Suprapubic skin (tissue), 4 donors: ENCODE measurements at regions not wholly inside any gene's neighbourhood (a gene's known extent, or its start where the extent isn't known, plus 50 kb on each side); places are given as distances from the start of the nearest gene placed in this dataset.

Experiments
- DNase-seq, 2 donors: peaks; one replicate each; pipeline ENCODE4 v3.0.0-alpha.2; 2019; ENCODE audit warnings: low spot score in 2 of 2
- H3K27ac ChIP-seq: fragments of 200-600 bp; sonication (generic); one replicate; pipeline ENCODE4 v1.5.1; 2019
- H3K27me3 ChIP-seq: fragments of 200-600 bp; sonication (generic); one replicate; pipeline ENCODE4 v1.5.1; 2019
- H3K36me3 ChIP-seq: fragments of 200-600 bp; sonication (generic); one replicate; pipeline ENCODE4 v1.5.1; 2019
- H3K4me1 ChIP-seq: fragments of 200-600 bp; sonication (generic); one replicate; pipeline ENCODE4 v1.5.1; 2019
- H3K4me3 ChIP-seq: fragments of 200-600 bp; sonication (generic); one replicate; pipeline ENCODE4 v1.5.1; 2019; ENCODE audit warnings: mild to moderate bottlenecking
- H3K9me3 ChIP-seq: fragments of 200-600 bp; sonication (generic); one replicate; pipeline ENCODE4 v1.5.1; 2019
- CTCF ChIP-seq, 2 donors: fragments of 200-600 bp in 1 of 2; fragments of 450-650 bp in 1 of 2; sonication (generic) in 1 of 2; IDR thresholded peaks; one replicate each; pipeline ENCODE4 v1.5.1; 2016 to 2019; ENCODE audit warnings: antibody characterized with exemption in 2 of 2, mild to moderate bottlenecking in 1 of 2, moderate library complexity in 1 of 2
- EP300 ChIP-seq: sonication (generic); formaldehyde crosslinking; IDR thresholded peaks from one replicate; pipeline ENCODE4 v1.6.1; 2017; ENCODE audit warnings: antibody characterized with exemption
- POLR2A ChIP-seq, 2 donors: fragments of 450-650 bp; IDR thresholded peaks; one replicate each; pipeline ENCODE4 v1.6.1; 2017; ENCODE audit warnings: antibody characterized with exemption in 2 of 2, mild to moderate bottlenecking in 2 of 2, moderate library complexity in 2 of 2
- POLR2AphosphoS5 ChIP-seq, 3 donors: sonication (generic); formaldehyde crosslinking; IDR thresholded peaks; one replicate each; pipeline ENCODE4 v1.6.1; 2017; ENCODE audit warnings: antibody characterized with exemption in 3 of 3
- WGBS: methylation state at CpG from one replicate; pipeline ENCODE4 v1.1.5; 2018; 5-methylcytosine and 5-hydroxymethylcytosine counted together

- Histone ChIP-seq H3K27ac (no peak overlapping the region), H3K27me3 (no peaks in the 10 kb centered on the region)
- WGBS: 80% methylated on average over 4 of the region's 4 CpGs
Observed at GRCh38 chr14:31951638-31951964, 125.5 kb upstream of the ARHGAP5 start.

GRCh38 chr14:31952573-31952972 lies 124.5 kb upstream of the ARHGAP5 start:
- Histone ChIP-seq H3K27me3 (no peaks in the 10 kb centered on the region), H3K4me3 (no peak overlapping the region), H3K4me1 (peaks cover 10% of the 10 kb centered on the region), H3K36me3 (no peaks in the 10 kb centered on the region), H3K27ac (no peak overlapping the region), H3K9me3 (no peaks in the 10 kb centered on the region)
- WGBS: 83% methylated on average over 1 of the region's 1 CpG
- TF ChIP-seq POLR2A (IDR thresholded peaks at IDR 0.05) (no peak), POLR2AphosphoS5 (IDR thresholded peaks at IDR 0.05) (no peak), EP300 (no peak), CTCF (IDR thresholded peaks at IDR 0.05) (no peak)
- no peak for DNase-seq

More at GRCh38 chr14:31951638-31951964, 125.5 kb upstream of the ARHGAP5 start:
- Histone ChIP-seq H3K4me3 (no peak overlapping the region), H3K4me1 (peaks cover 10% of the 10 kb centered on the region), H3K36me3 (no peaks in the 10 kb centered on the region), H3K9me3 (no peaks in the 10 kb centered on the region)
- no peak for DNase-seq
- TF ChIP-seq POLR2A (IDR thresholded peaks at IDR 0.05) (no peak), CTCF (IDR thresholded peaks at IDR 0.05) (no peak), EP300 (no peak), POLR2AphosphoS5 (IDR thresholded peaks at IDR 0.05) (no peak)

GRCh38 chr14:31953210-31953609 lies 123.9 kb upstream of the ARHGAP5 start:
- no peaks in the 10 kb centered on the region for H3K9me3 ChIP-seq
- no peaks in the 10 kb centered on the region for H3K27me3 ChIP-seq
- no peaks in the 10 kb centered on the region for H3K36me3 ChIP-seq
- peaks cover 10% of the 10 kb centered on the region for H3K4me1 ChIP-seq
- no peak overlapping the region for H3K4me3 ChIP-seq
- no peak overlapping the region for H3K27ac ChIP-seq
- DNase-seq: no peak
- WGBS: 94% methylated on average over 6 of the region's 6 CpGs
- no peak for TF ChIP-seq EP300
- TF ChIP-seq POLR2A (IDR thresholded peaks at IDR 0.05): no peak
- no peak for TF ChIP-seq POLR2AphosphoS5 (IDR thresholded peaks at IDR 0.05)
- no peak for TF ChIP-seq CTCF (IDR thresholded peaks at IDR 0.05)

GRCh38 chr14:31954991-31955390 lies 122.1 kb upstream of the ARHGAP5 start:
- DNase-seq: no peak
- Histone ChIP-seq H3K27me3 (no peaks in the 10 kb centered on the region), H3K9me3 (no peaks in the 10 kb centered on the region), H3K36me3 (no peaks in the 10 kb centered on the region), H3K4me1 (peaks cover 10% of the 10 kb centered on the region), H3K4me3 (no peak overlapping the region), H3K27ac (no peak overlapping the region)
- TF ChIP-seq POLR2A (IDR thresholded peaks at IDR 0.05) (no peak), POLR2AphosphoS5 (IDR thresholded peaks at IDR 0.05) (no peak), CTCF (IDR thresholded peaks at IDR 0.05) (no peak), EP300 (no peak)

GRCh38 chr14:31955936-31956579 lies 121.0 kb upstream of the ARHGAP5 start:
- Histone ChIP-seq H3K9me3 (no peaks in the 10 kb centered on the region), H3K4me3 (no peak overlapping the region), H3K36me3 (no peaks in the 10 kb centered on the region), H3K4me1 (peaks cover 1% of the 10 kb centered on the region), H3K27me3 (no peaks in the 10 kb centered on the region), H3K27ac (no peak overlapping the region)
- no peak for DNase-seq
- 76% methylated on average over 5 of the region's 5 CpGs for WGBS
- TF ChIP-seq POLR2A (IDR thresholded peaks at IDR 0.05) (no peak), CTCF (IDR thresholded peaks at IDR 0.05) (no peak), EP300 (no peak), POLR2AphosphoS5 (IDR thresholded peaks at IDR 0.05) (no peak)
